ENCODE measurements at regions not wholly inside any gene's neighbourhood (a gene's known extent, or its start where the extent isn't known, plus 50 kb on each side); places are given as distances from the start of the nearest gene placed in this dataset.

GRCh38 chr13:86841264-86841663, 829.9 kb upstream of the SLITRK5 start:
- TF ChIP-seq, protein P1, sequence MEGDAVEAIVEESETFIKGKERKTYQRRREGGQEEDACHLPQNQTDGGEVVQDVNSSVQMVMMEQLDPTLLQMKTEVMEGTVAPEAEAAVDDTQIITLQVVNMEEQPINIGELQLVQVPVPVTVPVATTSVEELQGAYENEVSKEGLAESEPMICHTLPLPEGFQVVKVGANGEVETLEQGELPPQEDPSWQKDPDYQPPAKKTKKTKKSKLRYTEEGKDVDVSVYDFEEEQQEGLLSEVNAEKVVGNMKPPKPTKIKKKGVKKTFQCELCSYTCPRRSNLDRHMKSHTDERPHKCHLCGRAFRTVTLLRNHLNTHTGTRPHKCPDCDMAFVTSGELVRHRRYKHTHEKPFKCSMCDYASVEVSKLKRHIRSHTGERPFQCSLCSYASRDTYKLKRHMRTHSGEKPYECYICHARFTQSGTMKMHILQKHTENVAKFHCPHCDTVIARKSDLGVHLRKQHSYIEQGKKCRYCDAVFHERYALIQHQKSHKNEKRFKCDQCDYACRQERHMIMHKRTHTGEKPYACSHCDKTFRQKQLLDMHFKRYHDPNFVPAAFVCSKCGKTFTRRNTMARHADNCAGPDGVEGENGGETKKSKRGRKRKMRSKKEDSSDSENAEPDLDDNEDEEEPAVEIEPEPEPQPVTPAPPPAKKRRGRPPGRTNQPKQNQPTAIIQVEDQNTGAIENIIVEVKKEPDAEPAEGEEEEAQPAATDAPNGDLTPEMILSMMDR (IDR thresholded peaks at IDR 0.05; ENCODE audit: low read depth, low read length, missing control alignments): no peak
- no peak overlapping the region for H3K4me3 ChIP-seq (ENCODE audit: low read depth, low read length)
- DNase-seq (ENCODE audit: low read depth): no peak

DNA sequence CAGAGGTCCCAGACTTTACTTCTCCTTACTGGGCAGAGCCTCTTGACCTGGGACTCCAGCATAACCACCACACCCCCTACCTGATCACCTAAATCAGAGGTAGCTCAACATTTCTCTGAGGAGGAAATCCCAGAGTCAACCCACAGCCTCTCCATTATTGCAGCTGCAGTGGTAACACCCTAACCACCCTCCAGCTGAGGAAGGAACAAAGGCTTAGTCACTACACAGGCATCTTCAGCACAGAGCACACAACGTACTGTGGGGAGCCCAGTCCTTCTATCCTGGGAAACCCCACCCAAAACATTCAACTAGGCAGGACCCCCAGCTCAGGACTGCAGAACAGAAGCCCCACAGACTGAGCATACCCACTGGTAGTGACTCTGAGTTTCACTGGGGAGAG, 824.7 kb upstream of the SLITRK5 start:
- no peak for DNase-seq (ENCODE audit: low read depth)
- TF ChIP-seq, protein P1 (IDR thresholded peaks at IDR 0.05; ENCODE audit: low read depth, low read length, missing control alignments): no peak
- no peak overlapping the region for H3K4me3 ChIP-seq (ENCODE audit: low read depth, low read length)

DNA sequence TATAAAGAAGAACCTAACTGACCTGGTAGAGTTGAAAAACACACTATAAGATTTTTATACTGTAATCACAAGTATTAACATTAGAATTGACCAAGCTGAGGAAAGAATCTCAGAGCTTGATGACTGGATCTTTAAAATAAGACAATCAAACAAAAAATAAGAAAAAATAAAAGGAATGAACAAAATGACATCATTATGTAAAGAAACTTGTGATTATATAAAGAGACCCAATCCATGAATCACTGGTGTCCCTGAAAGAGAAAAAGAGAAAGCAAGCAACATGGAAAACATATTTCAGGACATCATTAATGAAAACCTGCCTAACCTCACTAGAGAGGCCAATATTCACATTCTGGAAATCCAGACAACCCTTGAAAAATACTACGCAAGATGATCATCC, 822.5 kb upstream of the SLITRK5 start:
- no peak overlapping the region for H3K4me3 ChIP-seq (ENCODE audit: low read depth, low read length)
- TF ChIP-seq, protein P1 (IDR thresholded peaks at IDR 0.05; ENCODE audit: low read depth, low read length, missing control alignments): no peak
- no peak for DNase-seq (ENCODE audit: low read depth)

- no peak for DNase-seq (ENCODE audit: low read depth)
- H3K4me3 ChIP-seq (ENCODE audit: low read depth, low read length): no peak overlapping the region
- TF ChIP-seq, protein P1 (IDR thresholded peaks at IDR 0.05; ENCODE audit: low read depth, low read length, missing control alignments): no peak
Observed at GRCh38 chr13:86856991-86857390, 814.2 kb upstream of the SLITRK5 start.

DNA sequence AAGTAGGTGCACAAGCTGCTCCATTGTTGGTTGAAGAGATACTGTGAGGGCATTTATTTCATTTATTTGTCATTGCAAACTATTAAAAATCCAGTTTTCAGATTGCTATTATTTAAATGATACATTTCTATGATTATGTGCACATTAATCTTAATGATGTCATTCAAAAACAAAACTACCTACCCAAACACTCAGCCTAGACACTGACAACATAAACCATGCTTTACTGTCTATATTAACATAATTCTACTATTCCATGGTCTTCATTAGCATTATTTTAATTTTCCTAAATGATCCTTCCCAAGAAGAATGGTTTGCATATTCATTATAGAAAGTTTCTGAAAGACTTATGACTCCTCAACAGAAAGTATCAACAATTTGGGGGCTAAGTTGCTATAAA, 813.0 kb upstream of the SLITRK5 start:
- DNase-seq (ENCODE audit: low read depth): no peak
- TF ChIP-seq, protein P1 (IDR thresholded peaks at IDR 0.05; ENCODE audit: low read depth, low read length, missing control alignments): no peak
- no peak overlapping the region for H3K4me3 ChIP-seq (ENCODE audit: low read depth, low read length)

GRCh38 chr13:86862137-86862536, 809.0 kb upstream of the SLITRK5 start:
- no peak overlapping the region for H3K4me3 ChIP-seq (ENCODE audit: low read depth, low read length)
- TF ChIP-seq, protein P1 (IDR thresholded peaks at IDR 0.05; ENCODE audit: low read depth, low read length, missing control alignments): no peak
- no peak for DNase-seq (ENCODE audit: low read depth)

DNA sequence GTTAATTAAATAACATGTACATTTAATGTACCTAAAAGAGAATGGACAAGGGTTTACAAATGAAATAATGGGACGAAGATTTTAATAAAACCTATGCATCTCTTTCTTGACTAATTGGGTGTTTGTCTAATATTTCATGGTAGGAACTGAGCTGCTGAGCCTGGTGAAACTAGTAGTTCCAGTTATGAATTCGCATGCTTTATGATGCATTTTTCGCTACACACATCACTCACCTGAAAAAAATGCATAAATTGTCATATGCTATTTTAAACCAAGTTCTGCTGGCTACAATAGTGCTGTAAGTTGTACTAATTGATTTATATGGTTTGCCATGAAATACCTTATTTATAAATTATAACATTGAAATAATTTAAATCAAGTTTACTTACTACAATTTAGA, 806.8 kb upstream of the SLITRK5 start:
- no peak for DNase-seq (ENCODE audit: low read depth)
- no peak overlapping the region for H3K4me3 ChIP-seq (ENCODE audit: low read depth, low read length)
- TF ChIP-seq, protein P1 (IDR thresholded peaks at IDR 0.05; ENCODE audit: low read depth, low read length, missing control alignments): no peak
